ENCODE measurements at regions not wholly inside any gene's neighbourhood (a gene's known extent, or its start where the extent isn't known, plus 50 kb on each side); places are given as distances from the start of the nearest gene placed in this dataset.

DNA sequence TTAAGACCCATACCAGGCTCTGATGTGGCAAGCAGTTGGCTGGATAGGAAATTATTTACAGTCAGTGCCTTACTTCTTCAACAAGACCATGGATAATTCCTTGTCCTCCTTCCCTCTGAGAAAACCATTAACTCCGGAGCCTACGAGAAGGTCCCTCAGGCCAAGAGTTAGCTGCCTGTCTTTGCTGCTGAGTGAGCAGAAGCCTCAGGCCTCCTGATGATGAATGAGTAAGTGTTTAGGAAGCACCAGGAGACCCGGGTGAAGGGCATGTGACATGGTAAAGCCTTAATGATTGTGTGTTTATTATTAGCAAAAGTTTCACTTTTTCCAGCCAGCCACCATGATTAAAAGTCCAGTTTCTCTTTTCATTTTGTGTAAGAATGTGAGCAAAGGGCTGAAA, 174.9 kb upstream of the TOPAZ1 start:
- no peaks in the 10 kb centered on the region for H3K79me2 ChIP-seq (ENCODE audit: insufficient read depth, low read length)
- no peaks in the 10 kb centered on the region for H3K27me3 ChIP-seq (ENCODE audit: insufficient read depth, low read length, poor library complexity, severe bottlenecking)
- H3K36me3 ChIP-seq (ENCODE audit: insufficient read depth, low read length) = no peaks in the 10 kb centered on the region
- H4K20me1 ChIP-seq (ENCODE audit: insufficient read depth, low read length, poor library complexity, severe bottlenecking) = no peaks in the 10 kb centered on the region
- no peaks in the 10 kb centered on the region for H3K4me1 ChIP-seq (ENCODE audit: insufficient read depth, low read length, poor library complexity, severe bottlenecking)
- H3K9ac ChIP-seq (ENCODE audit: low read depth, low read length, poor library complexity, severe bottlenecking) = no peak overlapping the region
- no peak overlapping the region for H3K4me2 ChIP-seq (ENCODE audit: low read depth, low read length, poor library complexity, severe bottlenecking)
- TF ChIP-seq, protein P1, sequence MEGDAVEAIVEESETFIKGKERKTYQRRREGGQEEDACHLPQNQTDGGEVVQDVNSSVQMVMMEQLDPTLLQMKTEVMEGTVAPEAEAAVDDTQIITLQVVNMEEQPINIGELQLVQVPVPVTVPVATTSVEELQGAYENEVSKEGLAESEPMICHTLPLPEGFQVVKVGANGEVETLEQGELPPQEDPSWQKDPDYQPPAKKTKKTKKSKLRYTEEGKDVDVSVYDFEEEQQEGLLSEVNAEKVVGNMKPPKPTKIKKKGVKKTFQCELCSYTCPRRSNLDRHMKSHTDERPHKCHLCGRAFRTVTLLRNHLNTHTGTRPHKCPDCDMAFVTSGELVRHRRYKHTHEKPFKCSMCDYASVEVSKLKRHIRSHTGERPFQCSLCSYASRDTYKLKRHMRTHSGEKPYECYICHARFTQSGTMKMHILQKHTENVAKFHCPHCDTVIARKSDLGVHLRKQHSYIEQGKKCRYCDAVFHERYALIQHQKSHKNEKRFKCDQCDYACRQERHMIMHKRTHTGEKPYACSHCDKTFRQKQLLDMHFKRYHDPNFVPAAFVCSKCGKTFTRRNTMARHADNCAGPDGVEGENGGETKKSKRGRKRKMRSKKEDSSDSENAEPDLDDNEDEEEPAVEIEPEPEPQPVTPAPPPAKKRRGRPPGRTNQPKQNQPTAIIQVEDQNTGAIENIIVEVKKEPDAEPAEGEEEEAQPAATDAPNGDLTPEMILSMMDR (conservative IDR thresholded peaks at IDR 0.05; ENCODE audit: low read length) = no peak
- TF ChIP-seq EZH2phosphoT487 (IDR thresholded peaks at IDR 0.05; ENCODE audit: borderline replicate concordance) = no peak
- no peak overlapping the region for H2AFZ ChIP-seq (ENCODE audit: low read length)
- H3K9me2 ChIP-seq (replicated peaks; ENCODE audit: low read depth, low read length) = no peaks in the 10 kb centered on the region
- H3F3A ChIP-seq (ENCODE audit: low read depth) = no peaks in the 10 kb centered on the region
- no peak overlapping the region for H3K4me3 ChIP-seq (ENCODE audit: low read length, poor library complexity, severe bottlenecking)
- H3K9me3 ChIP-seq (ENCODE audit: insufficient read depth, low read depth, low read length) = no peaks in the 10 kb centered on the region

DNA sequence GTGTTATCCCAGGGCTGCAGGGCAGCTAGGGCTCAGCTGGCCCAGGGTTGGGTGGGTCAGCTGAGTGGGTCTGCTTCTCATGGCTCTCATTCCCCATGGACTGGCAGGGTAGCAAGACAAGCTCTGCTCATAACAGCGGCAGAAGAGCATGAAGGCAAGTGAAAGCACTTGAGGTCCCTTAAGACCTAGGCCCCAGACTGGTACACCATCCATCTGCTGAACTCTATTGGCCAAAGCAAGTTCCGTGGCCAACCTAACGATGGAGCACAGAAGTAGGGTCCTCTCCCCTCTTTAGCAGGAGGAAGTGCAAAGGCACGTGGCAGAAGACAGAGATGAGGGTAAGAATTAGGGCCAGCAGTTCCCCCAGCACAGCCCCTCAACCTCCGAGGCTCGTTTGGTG, 174.3 kb upstream of the TOPAZ1 start:
- no peak for TF ChIP-seq EZH2phosphoT487 (IDR thresholded peaks at IDR 0.05; ENCODE audit: borderline replicate concordance)
- TF ChIP-seq, protein P1 (conservative IDR thresholded peaks at IDR 0.05; ENCODE audit: low read length) = no peak
- no peaks in the 10 kb centered on the region for H3K9me3 ChIP-seq (ENCODE audit: insufficient read depth, low read depth, low read length)
- no peak overlapping the region for H2AFZ ChIP-seq (ENCODE audit: low read length)
- no peak overlapping the region for H3K9ac ChIP-seq (ENCODE audit: low read depth, low read length, poor library complexity, severe bottlenecking)
- H4K20me1 ChIP-seq (ENCODE audit: insufficient read depth, low read length, poor library complexity, severe bottlenecking) = no peaks in the 10 kb centered on the region
- no peaks in the 10 kb centered on the region for H3K27me3 ChIP-seq (ENCODE audit: insufficient read depth, low read length, poor library complexity, severe bottlenecking)
- no peaks in the 10 kb centered on the region for H3K4me1 ChIP-seq (ENCODE audit: insufficient read depth, low read length, poor library complexity, severe bottlenecking)
- no peaks in the 10 kb centered on the region for H3K79me2 ChIP-seq (ENCODE audit: insufficient read depth, low read length)
- H3K4me3 ChIP-seq (ENCODE audit: low read length, poor library complexity, severe bottlenecking) = no peak overlapping the region
- H3F3A ChIP-seq (ENCODE audit: low read depth) = no peaks in the 10 kb centered on the region
- no peaks in the 10 kb centered on the region for H3K9me2 ChIP-seq (replicated peaks; ENCODE audit: low read depth, low read length)
- no peak overlapping the region for H3K4me2 ChIP-seq (ENCODE audit: low read depth, low read length, poor library complexity, severe bottlenecking)
- H3K36me3 ChIP-seq (ENCODE audit: insufficient read depth, low read length) = no peaks in the 10 kb centered on the region

DNA sequence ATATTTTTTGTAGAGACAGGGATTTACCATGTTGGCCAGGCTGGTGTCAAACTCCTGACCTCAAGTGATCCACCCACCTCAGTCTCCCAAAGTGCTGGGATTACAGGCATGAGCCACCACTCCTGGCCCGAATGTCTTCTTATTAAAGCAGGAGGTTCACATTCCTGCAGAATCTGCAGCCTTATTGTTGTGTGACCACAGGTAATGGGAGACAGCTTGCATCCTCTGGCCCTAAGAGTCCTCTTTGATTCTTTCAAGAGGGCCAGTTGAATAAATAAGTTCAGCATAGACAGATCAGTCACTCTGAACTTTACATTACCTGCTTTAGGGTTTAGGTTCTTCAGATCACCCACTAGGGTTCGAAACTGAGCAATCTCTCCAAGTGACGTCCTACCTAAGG, 172.9 kb upstream of the TOPAZ1 start:
- H3K4me2 ChIP-seq (ENCODE audit: low read depth, low read length, poor library complexity, severe bottlenecking) = no peak overlapping the region
- TF ChIP-seq, protein P1 (conservative IDR thresholded peaks at IDR 0.05; ENCODE audit: low read length) = no peak
- no peak for TF ChIP-seq EZH2phosphoT487 (IDR thresholded peaks at IDR 0.05; ENCODE audit: borderline replicate concordance)

More for the DNA sequence above, 172.9 kb upstream of the TOPAZ1 start:
- Histone ChIP-seq H3K4me3 (ENCODE audit: low read length, poor library complexity, severe bottlenecking) (no peak overlapping the region), H3K9me3 (ENCODE audit: insufficient read depth, low read depth, low read length) (no peaks in the 10 kb centered on the region), H4K20me1 (ENCODE audit: insufficient read depth, low read length, poor library complexity, severe bottlenecking) (no peaks in the 10 kb centered on the region), H3K4me1 (ENCODE audit: insufficient read depth, low read length, poor library complexity, severe bottlenecking) (no peaks in the 10 kb centered on the region), H3K9me2 (replicated peaks; ENCODE audit: low read depth, low read length) (no peaks in the 10 kb centered on the region), H3K36me3 (ENCODE audit: insufficient read depth, low read length) (no peaks in the 10 kb centered on the region), H3K27me3 (ENCODE audit: insufficient read depth, low read length, poor library complexity, severe bottlenecking) (no peaks in the 10 kb centered on the region), H3K9ac (ENCODE audit: low read depth, low read length, poor library complexity, severe bottlenecking) (no peak overlapping the region), H2AFZ (ENCODE audit: low read length) (no peak overlapping the region), H3K79me2 (ENCODE audit: insufficient read depth, low read length) (no peaks in the 10 kb centered on the region), H3F3A (ENCODE audit: low read depth) (no peaks in the 10 kb centered on the region)

Measured in Loucy (cell line).